Activated CD4-positive, alpha-beta T cell treated with anti-CD3 and anti-CD28 coated beads for 24 hours (primary cell): ENCODE measurements at regions not wholly inside any gene's neighbourhood (a gene's known extent, or its start where the extent isn't known, plus 50 kb on each side); places are given as distances from the start of the nearest gene placed in this dataset.

Experiments
- DNase-seq, 2 donors: peaks; one replicate each; pipeline ENCODE4 v3.0.0-alpha.2; 2020; ENCODE audit warnings: low read depth in 2 of 2

DNA sequence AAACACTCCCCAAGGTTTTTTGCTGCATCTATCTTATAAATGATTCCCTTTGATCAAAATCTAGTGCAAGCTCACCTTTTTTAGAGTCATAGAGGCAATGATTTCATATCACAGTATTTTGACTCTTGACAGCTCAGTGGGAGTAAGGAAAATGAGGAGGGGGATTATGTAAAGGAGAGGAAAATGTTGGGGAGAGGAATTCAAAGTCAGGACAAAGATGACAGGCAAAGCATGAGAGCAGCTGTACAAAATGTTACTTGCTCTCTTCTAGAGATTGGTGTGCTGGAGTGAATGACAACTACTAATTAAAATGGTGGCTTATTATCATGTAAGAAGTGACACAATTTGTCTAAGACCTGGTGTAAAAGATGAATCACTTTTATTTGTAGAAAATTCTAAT is 644.6 kb upstream of the CHORDC1 start:
- no peak for DNase-seq

DNA sequence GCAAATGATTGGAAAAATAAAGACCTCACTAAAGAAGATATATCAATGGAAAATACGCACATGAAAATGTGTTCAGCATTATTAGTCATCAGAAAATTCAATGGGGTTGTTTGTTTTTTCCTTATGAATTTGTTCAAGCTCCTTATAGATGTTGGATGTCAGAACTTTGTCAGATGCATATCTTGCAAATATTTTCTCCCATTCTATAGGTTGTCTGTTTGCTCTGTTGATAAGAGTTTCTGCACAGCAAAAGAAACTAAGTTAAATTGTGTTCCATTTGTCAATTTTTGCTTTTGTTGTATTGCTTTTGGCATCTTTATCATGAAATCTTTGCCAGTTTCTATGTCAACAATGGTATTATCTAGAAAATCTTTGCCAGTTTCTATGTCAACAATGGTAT is 633.9 kb upstream of the CHORDC1 start:
- DNase-seq: no peak

DNA sequence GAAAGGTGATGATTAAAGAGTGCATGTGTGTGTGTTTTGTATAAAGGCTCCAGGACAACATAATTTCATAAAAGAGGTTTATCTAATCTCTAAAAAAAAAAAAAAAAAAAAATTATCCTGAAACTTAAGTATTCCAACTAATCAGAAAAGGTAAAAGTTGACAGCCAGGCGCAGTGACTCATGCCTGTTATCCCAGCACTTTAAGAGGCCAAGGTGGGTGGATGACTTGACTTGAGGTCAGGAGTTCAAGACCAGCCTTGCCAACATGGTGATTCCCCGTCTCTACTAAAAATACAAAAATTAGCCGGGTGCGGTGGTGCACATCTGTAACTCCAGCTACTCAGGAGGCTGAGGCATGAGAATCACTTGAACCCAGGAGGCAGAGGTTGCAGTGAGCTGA is 632.7 kb upstream of the CHORDC1 start:
- no peak for DNase-seq

DNA sequence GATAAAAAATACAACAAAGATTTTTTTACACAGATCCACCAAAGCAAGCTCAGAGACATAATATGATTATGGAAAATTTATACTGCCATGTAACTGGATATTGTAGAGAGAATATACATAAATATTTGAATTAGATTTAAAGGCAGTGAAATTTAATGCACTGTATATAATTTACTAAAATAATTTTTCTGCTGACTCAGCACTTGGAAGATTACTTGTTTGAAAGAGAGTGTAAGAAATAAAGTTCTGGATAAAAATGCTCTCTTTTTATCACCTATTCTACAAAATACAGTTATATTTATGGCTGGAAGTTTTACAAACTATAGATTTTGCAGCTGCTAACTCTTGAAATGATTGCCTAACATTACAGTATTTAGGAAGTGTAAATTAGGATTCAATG is 628.3 kb upstream of the CHORDC1 start:
- DNase-seq: no peak

DNA sequence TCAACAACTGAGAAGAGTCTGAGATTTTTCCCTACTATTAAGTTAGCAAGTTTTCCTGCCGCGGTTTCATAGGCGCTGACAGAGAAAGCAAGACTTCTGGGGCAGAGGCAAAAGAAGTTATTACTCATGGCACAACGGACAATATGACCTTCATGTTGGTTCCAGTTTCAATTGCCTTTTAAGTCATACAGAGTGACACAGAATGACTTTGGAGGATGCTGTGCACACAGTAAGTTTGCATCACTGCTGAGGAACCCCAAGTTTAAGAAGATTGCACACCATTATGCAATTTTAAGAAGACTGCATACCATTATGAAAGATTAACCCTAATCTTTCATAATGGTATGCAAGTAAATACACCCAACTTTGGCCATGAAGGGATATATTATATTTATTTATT is 626.5 kb upstream of the CHORDC1 start:
- DNase-seq: no peak

DNA sequence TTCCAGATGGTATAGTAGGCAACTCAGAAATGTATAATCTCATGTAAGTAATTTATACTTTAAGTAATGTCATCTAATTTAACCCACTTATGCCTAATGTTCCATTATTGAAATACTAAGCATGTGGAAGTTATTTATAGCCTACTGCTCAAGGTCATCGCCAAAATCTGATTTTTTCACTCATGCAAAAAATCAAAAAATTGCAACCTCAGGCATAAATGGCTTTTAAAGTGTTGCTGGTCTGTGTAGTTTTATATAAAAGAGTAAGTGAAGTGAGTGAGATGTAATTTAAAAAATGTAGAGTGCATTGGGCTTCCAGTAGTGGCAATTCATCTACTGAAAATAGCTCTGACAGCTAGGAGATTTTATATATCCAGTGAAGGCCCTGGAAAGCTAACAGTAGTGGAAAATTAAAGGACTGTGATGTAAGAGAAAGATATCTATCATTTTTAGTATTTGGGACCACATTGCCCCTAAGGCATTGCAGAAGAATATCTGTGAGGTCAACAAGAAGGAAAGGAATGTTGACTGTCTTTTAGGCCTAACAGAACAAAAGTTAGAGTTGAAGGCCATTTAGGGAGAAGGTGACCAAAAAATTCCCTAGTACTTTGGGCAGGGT is 624.5 kb upstream of the CHORDC1 start:
- no peak for DNase-seq

DNA sequence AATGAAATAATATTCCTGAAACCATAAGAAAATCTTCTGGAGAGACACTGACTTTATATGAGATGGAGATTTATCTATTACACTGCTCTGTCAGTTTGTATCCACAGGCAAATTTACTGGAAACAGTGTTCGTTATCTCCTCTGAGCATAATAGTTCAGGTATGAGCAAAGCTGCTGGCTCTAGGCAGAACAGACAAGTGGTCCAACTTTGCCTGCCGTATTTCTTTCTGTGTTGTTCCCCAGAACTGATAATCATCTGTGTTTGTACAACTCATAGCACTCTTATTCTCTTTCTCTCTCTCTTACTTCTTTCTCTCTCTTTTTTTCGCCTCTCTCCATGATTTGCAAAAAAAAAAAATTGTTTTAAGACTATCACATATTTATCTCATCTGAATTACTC is 623.8 kb upstream of the CHORDC1 start:
- no peak for DNase-seq

DNA sequence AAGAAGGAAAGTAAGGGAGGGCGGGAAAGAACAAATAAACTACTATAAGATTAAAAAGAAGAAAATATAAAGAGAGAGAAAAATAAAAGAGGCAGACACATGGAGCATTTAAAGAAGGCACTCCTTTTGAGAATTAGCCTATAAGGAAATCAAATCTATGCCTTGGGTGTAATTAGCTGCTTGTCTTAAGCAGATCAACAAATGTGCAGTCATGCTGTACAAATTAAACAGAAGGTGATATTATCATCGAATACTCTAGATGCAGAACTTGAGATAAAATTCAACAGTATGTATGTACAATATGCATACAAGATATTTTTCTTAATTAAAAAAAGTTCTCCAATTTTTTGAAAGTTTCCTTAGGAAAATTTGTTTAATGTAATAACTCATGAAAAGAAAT is 623.0 kb upstream of the CHORDC1 start:
- DNase-seq: no peak

DNA sequence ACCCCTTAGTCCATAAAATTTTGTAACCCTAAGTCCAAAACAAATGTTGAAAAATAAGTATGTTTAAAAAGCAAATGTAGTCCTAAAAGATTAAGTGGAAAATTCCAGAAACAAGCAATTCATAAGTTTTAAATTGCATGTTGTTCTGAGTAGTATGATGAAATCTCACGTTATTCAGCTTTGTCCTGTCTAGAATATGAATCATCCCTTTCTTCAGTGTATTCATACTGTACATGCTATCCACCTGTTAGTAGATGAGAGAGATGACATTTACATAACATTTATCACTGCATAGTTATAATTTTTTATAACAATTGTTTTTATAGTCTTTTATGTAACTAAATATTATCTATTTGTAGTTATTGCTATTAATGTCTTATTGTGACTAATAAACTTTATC is 622.3 kb upstream of the CHORDC1 start:
- no peak for DNase-seq

DNA sequence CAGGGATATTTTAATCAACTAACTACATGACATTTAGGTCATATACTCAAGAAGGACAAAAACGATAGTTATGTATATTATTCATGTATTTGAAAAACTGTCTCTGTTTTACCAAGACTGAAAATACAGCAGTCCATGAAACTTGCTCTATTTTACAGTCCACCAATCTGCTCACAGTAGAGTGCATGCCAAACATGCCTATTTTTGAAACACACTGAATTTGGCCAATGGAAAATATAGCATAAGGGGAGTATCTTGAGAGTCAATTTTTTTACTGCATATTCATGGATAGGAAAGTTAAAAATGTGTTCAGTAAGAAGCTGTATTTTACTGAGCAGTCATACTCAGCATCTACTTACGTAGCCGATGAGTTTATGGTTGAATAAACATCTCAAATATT is 621.2 kb upstream of the CHORDC1 start:
- DNase-seq: no peak

DNA sequence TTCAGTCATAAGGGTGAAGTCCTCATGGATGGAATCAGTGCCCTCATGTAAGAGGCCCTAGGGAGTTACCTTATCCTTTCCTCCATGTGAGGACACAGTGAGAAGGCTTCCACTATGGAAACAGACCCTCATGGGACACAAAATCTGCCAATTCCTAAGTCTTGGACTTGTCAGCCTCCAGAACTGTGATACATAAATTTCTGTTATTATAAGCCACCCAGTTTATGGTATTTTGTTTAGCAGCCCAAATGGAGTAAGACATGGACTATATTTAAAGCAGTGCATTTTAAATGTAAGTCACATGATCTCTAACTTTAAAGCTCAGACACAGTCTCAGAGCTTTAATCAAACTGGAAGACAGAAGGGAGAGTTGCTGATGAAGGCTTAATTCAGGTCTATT is 619.8 kb upstream of the CHORDC1 start:
- DNase-seq: no peak

DNA sequence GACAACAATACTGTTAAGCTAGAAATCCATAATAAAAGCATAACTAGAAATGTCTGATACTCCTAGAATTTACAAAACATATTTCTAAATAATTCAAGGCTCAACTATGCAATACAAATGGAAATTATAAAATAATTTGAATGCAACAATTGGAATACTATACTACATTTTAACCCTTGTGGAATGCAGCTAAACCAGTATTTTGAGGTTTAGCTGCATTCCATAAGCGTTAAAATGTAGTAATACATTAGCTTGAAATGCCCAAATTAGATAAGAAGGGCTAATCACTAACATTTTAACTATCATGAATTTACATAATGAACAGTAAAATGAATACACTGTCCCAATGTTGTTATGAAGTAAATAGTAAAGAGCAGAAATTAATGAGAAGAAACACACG is 617.2 kb upstream of the CHORDC1 start:
- DNase-seq: no peak

DNA sequence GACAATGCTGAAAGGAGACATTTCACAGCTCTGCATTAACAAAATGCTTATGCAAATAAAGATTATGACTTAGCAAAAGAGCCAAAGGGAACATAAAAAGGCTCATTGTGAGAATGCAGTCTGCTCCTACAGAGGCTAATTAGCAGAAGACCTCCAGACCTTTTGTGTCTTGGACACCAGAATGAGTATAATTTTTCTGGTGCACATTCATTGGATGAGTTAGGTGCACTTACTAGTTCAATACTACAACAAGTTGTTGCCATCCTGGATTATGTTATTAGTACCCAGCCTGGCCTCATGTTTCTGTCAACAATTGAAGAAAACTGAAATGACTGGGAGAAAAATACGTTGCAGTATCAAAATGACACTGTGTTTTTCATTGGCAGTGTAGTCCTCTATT is 613.2 kb upstream of the CHORDC1 start:
- DNase-seq: no peak

DNA sequence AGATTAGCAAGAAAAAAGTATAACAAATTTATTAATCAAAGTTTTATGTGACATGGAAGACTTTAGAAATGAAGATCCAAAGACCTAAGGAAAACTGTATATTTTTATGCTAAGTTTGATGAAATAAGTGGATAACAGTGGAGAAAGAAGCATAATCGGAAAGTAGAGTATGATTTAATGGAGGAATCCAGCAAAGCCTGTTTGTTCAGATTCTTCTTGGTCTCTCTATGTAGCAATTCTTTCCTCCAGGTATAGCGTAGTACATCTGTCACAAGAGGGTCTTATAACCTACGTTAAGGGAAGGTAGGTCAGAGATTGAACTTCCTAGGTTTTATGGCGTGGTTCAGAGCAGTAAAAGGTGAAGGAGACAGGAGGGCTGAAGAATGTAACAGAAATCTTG is 600.6 kb upstream of the CHORDC1 start:
- DNase-seq: no peak

DNA sequence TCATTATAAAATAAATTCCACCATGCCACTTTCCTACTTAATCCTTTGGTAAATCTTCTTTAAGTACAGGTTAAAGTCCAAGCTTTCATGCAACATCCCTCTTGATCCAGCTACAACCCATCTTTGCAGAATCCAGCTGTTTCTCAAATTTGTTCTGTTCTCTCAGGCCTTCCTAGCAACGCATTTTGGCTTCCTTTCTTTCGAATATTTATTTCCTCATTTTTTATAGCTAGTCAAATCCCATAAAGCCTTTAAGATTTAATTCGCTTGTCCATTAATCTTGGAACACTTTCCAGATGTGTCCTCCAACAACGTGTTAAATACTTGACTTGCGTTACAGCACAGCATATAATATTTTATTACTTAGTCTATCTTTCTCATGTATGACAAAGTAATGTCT is 600.1 kb upstream of the CHORDC1 start:
- no peak for DNase-seq

DNA sequence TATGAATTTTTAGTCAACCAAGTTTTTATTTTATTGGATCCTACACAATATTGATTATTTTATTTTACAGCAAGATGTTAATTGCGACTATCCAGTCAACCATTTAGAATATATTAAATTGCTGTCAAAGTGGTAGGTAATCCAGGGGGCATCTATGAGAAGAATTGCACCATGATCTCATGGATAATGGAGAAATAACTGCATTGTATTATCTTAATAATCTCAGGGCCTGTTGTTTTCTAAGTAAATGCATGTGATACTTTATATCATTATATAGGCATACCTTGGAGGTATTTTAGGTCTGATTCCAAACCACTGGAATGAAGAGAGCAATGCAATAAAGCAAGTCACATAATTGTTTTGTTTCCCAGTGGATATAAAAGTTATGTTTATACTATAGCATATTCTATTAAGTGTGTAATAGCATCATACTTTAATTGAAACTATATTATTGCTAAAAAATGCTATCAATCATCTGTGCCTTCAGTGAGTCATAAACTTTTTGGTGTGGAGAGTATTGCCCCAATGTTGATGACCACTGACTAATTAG is 595.4 kb upstream of the CHORDC1 start:
- DNase-seq: no peak

DNA sequence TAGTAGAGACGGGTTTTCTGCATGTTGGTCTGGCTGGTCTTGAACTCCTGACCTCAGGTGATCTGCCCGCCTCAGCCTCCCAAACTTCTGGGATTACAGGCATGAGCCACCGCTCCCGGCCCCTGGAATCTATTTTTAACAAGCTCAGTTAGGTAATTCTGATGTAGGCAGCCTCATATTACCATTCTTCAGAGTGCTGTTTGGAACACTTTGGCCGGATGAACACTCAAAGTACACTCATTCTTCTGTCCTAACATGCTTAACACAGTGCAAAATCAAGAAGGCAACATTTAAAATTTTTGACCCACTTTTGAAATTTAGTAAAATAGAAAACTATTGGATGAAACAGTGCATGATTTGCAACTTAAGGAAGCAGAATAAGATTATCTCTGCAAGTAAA is 586.7 kb upstream of the CHORDC1 start:
- no peak for DNase-seq

DNA sequence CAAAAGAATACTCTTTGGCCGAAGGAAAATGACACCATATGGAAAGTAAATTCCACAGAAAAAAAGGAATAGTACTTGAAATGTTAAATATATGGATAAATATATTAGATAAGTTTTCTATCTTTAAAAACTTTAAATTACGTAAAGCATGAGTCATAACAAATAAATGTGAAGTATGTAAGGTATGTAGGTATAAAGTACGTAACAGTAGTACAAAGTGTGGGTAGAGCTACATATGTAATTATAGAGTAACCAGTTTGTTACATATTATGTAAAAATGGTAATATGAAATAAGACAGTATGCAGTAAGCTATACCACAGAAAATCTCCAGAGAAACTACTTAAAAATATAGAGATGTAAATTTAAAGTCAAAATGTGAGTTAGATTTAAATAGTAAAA is 582.3 kb upstream of the CHORDC1 start:
- no peak for DNase-seq

DNA sequence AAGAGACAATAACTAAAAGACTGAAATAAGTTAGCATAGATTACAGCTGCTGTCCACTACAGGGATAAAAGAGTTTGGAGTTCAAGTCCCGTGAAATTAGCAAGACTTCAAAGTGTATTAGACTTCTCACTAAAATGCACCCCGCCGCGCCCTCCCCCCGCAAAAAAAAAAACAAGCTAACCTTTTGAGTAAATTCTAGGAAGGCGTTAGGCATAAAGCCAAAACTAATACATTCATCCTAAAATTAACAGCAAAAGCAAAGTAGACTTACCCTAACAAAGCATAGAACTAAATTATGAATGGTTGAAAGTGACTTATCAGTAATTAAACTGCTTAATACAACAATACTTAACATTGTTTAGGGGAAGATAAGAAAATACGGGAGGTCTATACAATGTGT is 581.0 kb upstream of the CHORDC1 start:
- DNase-seq: no peak

DNA sequence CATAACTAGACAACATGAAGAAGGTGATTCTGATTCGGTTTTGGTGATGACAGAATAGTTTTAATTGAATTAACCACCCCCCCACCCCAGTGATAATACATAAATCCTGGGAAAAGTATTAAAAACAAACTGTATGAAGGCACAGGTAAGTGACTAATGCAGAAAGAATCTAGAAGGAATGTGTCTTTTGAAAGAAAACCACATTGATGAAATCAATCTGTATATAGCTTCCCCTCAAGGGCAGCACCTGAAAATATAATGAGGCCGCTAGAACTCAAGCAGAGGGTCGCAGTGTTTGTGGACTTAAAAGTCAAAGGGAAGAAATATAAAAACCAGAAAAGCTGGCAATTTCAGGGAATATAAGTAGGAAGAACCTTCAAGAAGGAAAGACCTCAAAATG is 580.5 kb upstream of the CHORDC1 start:
- DNase-seq: no peak

DNA sequence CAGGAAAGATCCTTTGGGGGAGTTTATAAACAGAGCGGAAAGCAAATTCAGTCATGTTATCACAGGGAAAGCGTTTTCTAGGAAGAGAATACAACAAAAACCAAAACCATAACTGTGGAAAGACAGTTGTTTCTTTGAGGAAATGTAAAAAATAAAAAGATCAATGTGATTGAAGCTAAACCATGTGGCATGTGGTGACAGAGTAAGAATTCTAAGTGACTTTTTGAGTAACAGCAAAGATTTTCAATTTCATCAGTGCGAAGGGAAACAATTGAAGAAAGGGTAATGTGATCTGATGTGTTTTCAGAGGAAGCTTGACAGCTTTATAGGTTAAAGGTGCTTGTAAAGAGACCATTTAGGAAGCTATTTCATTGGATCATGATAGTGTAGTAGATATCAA is 575.9 kb upstream of the CHORDC1 start:
- no peak for DNase-seq

DNA sequence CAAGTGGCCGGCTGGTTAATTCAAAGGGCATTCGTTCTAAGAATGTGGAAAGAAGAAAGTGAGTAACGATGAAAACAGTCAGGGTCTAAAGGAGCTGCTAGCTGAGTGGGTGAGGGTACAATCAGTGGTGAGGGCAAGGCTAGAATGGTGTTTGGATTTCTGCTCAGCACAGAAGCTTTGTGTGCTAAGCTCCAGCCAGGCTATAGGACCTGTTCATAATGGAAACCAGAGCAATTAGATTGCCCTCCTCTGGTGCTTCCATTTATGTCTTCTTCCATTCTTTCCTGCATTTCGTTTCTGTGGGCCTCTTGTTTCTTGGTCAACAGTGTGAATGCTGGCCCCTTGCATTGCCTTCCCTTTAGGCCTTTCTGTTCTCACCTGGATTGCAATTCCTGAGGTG is 572.9 kb upstream of the CHORDC1 start:
- DNase-seq: no peak

DNA sequence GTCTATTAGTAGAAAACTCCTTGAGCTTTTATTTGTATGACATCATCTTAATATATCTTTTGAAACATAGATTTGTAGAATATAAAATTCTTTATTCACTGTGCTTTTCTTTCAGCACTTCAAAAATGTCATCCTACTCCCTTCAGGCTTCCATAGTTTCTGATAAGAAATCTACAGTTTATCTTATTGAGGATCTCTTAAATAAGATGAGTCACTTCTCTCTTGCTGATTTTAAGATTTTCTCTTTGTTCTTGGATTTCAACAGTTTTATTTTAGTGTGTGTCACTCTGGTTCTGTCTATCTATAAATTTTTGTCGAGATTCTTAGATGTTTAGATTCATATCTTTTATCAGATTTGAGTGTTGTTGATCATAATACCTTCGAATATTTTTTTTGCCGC is 566.1 kb upstream of the CHORDC1 start:
- no peak for DNase-seq

DNA sequence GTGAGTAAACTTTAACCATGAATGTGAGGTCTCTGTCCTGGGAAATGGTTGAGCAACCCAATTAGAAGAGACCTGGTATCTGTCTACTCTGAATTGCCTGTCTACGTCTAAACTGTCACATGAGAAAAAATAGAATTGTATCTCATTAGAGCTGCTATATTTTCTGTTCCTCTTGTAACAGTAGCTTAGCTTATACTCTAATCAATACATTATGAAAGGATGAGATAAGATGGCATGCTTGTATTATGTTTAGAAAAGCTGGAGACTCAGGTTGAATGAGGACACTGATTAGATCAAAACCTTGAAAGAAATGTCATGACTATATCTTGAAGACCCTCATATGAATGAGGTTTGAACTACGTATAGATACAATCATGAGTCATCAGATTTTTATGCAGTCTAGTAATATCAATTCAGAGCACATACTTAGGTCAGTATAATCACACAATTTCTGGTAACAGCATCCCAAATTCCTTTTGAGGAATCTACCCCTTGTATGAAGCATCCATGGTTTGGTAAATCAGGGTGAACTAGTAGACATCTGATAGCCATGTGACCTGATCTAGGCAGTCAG is 561.5 kb upstream of the CHORDC1 start:
- DNase-seq: no peak
